AG08396 (cell line): ENCODE measurements at regions not wholly inside any gene's neighbourhood (a gene's known extent, or its start where the extent isn't known, plus 50 kb on each side); places are given as distances from the start of the nearest gene placed in this dataset.
"Not testable (repeated sequence)": the region's sequence is repeated elsewhere in the genome, so short reads cannot be mapped to it uniquely, and the experiment has no call there.

Experiments
- DNase-seq: peaks from one replicate; pipeline ENCODE4 v3.0.0; 2012; ENCODE audit warnings: low spot score, mixed read lengths

- not testable (repeated sequence) for DNase-seq
These were observed 194.2 kb upstream of the FBXL4 start for GRCh38 chr6:99141906-99142305.

GRCh38 chr6:99138445-99138844, 190.7 kb upstream of the FBXL4 start:
- no peak for DNase-seq

GRCh38 chr6:99137314-99137713, 189.6 kb upstream of the FBXL4 start:
- no peak for DNase-seq

GRCh38 chr6:99136488-99136887, 188.7 kb upstream of the FBXL4 start:
- DNase-seq, result no peak

GRCh38 chr6:99132026-99132635, 184.4 kb upstream of the FBXL4 start:
- no peak for DNase-seq

GRCh38 chr6:99130897-99131873, 183.4 kb upstream of the FBXL4 start:
- no peak for DNase-seq

GRCh38 chr6:99129835-99130234, 182.1 kb upstream of the FBXL4 start:
- no peak for DNase-seq

- DNase-seq, result no peak
These were observed 174.0 kb upstream of the FBXL4 start for GRCh38 chr6:99121748-99122147.

- no peak for DNase-seq
These were observed 172.9 kb upstream of the FBXL4 start for GRCh38 chr6:99120641-99121040.

- peak; percentile 34 for DNase-seq
These were observed 171.6 kb upstream of the FBXL4 start for GRCh38 chr6:99119109-99120031.

GRCh38 chr6:99114769-99115406, 167.1 kb upstream of the FBXL4 start:
- DNase-seq, result no peak

- no peak for DNase-seq
These were observed 163.8 kb upstream of the FBXL4 start for GRCh38 chr6:99111590-99111989.

GRCh38 chr6:99110029-99110428, 162.3 kb upstream of the FBXL4 start:
- no peak for DNase-seq

GRCh38 chr6:99104218-99104617, 156.5 kb upstream of the FBXL4 start:
- DNase-seq, result no peak

GRCh38 chr6:99099243-99099642, 151.5 kb upstream of the FBXL4 start:
- no peak for DNase-seq

GRCh38 chr6:99096170-99096569, 148.4 kb upstream of the FBXL4 start:
- no peak for DNase-seq

- no peak for DNase-seq
These were observed 145.9 kb upstream of the FBXL4 start for GRCh38 chr6:99093456-99094190.

- DNase-seq, result no peak
These were observed 144.7 kb upstream of the FBXL4 start for GRCh38 chr6:99092461-99092860.

GRCh38 chr6:99091985-99092384, 144.2 kb upstream of the FBXL4 start:
- no peak for DNase-seq

GRCh38 chr6:99080191-99080590, 132.4 kb upstream of the FBXL4 start:
- no peak for DNase-seq

GRCh38 chr6:99079058-99079457, 131.3 kb upstream of the FBXL4 start:
- DNase-seq, result no peak
